ENCODE measurements at regions not wholly inside any gene's neighbourhood (a gene's known extent, or its start where the extent isn't known, plus 50 kb on each side); places are given as distances from the start of the nearest gene placed in this dataset.
"Not testable (repeated sequence)": the region's sequence is repeated elsewhere in the genome, so short reads cannot be mapped to it uniquely, and the experiment has no call there.

DNA sequence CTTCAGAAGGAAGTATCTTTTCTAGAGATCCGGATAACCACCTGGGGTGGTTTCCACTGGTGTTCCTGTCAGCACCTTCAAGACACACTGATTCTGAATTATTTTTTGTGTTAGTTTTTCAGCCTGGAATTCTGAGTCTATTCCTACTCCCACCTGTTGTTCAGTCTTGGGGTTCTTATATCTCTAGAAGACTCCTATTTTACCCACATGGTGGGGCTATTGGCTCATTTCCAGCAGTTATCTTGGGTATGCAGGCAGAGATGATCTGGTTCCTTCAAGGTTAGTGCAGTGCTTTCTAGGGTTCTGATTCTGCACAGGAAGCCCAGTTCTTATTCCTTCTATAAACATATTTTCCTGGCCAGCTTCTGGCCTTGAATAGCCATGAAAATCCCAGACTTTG, 175.6 kb upstream of the PDE7B start:
- no peaks in the 10 kb centered on the region for H3K4me1 ChIP-seq
- TF ChIP-seq POLR2AphosphoS5 (IDR thresholded peaks at IDR 0.05): no peak
- no peak for TF ChIP-seq EP300 (IDR thresholded peaks at IDR 0.05)
- TF ChIP-seq CTCF (IDR thresholded peaks at IDR 0.05): no peak
- no peak for TF ChIP-seq POLR2A (IDR thresholded peaks at IDR 0.05)
- WGBS, 2 donors: 27 to 35% methylated on average over 1 of the region's 1 CpG
- H3K4me3 ChIP-seq: no peak overlapping the region
- no peaks in the 10 kb centered on the region for H3K9me3 ChIP-seq
- intact Hi-C loops (cut with DNase I): no loop called here
- H3K27ac ChIP-seq: no peak overlapping the region
- no peaks in the 10 kb centered on the region for H3K36me3 ChIP-seq
- no peaks in the 10 kb centered on the region for H3K27me3 ChIP-seq
- no peak for DNase-seq

DNA sequence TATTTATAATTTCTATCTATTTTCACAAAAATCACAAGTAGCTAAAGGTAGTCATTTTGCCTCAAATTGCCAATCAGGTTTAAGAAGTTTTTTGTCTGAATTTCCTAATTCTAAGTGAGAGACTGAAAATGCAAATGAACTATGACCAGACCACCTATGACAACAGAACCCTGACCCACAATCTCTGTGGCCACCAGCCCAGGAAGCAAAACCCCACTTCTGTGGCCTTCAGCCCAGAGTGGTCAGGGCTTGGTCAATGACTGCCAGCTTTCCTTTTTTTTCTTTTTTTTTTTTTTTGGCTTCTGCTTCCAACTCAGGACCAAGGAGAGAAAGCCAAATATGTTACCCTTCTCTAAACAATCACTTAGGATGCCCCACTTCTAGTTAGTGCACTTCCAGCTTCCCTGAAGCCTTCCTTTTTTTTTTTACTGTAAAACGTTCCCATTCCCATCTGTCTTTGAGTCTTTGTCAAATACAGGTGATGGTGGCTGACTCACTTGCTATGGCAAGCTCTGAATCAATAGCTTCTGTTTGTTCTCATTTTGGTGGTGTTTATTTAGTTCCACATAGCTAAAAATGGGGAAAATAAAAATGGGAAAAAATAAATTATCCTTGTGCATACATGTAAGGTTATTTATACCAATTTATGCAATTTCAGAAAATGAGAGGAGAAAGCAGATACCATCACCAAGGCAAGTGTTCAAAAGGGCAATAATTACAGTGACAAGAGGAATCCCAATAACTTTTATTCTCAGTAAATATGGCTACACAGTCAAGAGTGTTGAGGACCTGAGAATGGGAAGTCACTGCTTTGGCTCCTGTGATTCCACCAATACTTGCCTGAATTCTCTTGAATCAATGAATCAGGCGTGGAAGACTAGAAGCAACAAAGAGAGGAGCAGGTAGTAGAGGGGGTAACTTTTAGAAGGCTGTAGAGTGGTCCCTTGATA, 170.3 kb upstream of the PDE7B start:
- no peak for TF ChIP-seq CTCF (IDR thresholded peaks at IDR 0.05)
- no peaks in the 10 kb centered on the region for H3K36me3 ChIP-seq
- H3K27me3 ChIP-seq: no peaks in the 10 kb centered on the region
- 48 to 52% methylated on average over 2 of the region's 2 CpGs for WGBS, 2 donors
- peaks cover 0 to 6% (median 0%) of the 10 kb centered on the region in 4 donors for H3K4me1 ChIP-seq
- no peak for DNase-seq
- H3K4me3 ChIP-seq: no peak overlapping the region
- intact Hi-C loops (cut with DNase I): no loop called here
- H3K27ac ChIP-seq: no peak overlapping the region
- H3K9me3 ChIP-seq: no peaks in the 10 kb centered on the region

GRCh38 chr6:135686784-135687301, 164.7 kb upstream of the PDE7B start:
- intact Hi-C loops (cut with DNase I): no loop called here
- Histone ChIP-seq H3K27me3 (no peaks in the 10 kb centered on the region), H3K4me1 (peaks cover 0 to 9% (median 0%) of the 10 kb centered on the region in 4 donors), H3K36me3 (no peaks in the 10 kb centered on the region), H3K9me3 (no peaks in the 10 kb centered on the region), H3K27ac (peak overlapping the region in 1 of 4 donors; percentile 36), H3K4me3 (no peak overlapping the region)
- no peak for DNase-seq
- TF ChIP-seq EP300 (IDR thresholded peaks at IDR 0.05): no peak
- TF ChIP-seq POLR2A (IDR thresholded peaks at IDR 0.05): no peak
- no peak for TF ChIP-seq POLR2AphosphoS5 (IDR thresholded peaks at IDR 0.05)
- no peak for TF ChIP-seq CTCF (IDR thresholded peaks at IDR 0.05)
- 51 to 77% methylated on average over 2 of the region's 2 CpGs for WGBS, 2 donors

- intact Hi-C loops (cut with DNase I); H3K4me1 ChIP-seq; H3K4me3 ChIP-seq; DNase-seq; H3K27ac ChIP-seq; H3K36me3 ChIP-seq; H3K27me3 ChIP-seq; H3K9me3 ChIP-seq: not testable (repeated sequence)
- WGBS, 2 donors: 71 to 81% methylated on average over 6 of the region's 6 CpGs
Observed at GRCh38 chr6:135688476-135688875, 163.0 kb upstream of the PDE7B start.

- Histone ChIP-seq H3K4me3 (no peak overlapping the region), H3K27me3 (no peaks in the 10 kb centered on the region), H3K36me3 (no peaks in the 10 kb centered on the region), H3K9me3 (no peaks in the 10 kb centered on the region), H3K27ac (no peak overlapping the region), H3K4me1 (no peaks in the 10 kb centered on the region)
- WGBS, 2 donors: 89 to 93% methylated on average over 2 of the region's 2 CpGs
- no peak for TF ChIP-seq POLR2AphosphoS5 (IDR thresholded peaks at IDR 0.05)
- no peak for TF ChIP-seq CTCF (IDR thresholded peaks at IDR 0.05)
- intact Hi-C loops (cut with DNase I): no loop called here
- DNase-seq: no peak
Observed at GRCh38 chr6:135692426-135692825, 159.1 kb upstream of the PDE7B start.

Data from sigmoid colon (tissue), 6 donors.